T-helper 2 cell treated with Interferon-gamma antibody and Interleukin-4, amounts not matched to agents 100 ng/mL and 5 ng/mL, for 36 hours (primary cell): ENCODE measurements at regions not wholly inside any gene's neighbourhood (a gene's known extent, or its start where the extent isn't known, plus 50 kb on each side); places are given as distances from the start of the nearest gene placed in this dataset.

Experiments used
- intact Hi-C: fragments of 100-400 bp; cut with micrococcal nuclease; formaldehyde crosslinking; loops from one replicate; pipeline ENCODE4 v1.15.1; 2023

DNA sequence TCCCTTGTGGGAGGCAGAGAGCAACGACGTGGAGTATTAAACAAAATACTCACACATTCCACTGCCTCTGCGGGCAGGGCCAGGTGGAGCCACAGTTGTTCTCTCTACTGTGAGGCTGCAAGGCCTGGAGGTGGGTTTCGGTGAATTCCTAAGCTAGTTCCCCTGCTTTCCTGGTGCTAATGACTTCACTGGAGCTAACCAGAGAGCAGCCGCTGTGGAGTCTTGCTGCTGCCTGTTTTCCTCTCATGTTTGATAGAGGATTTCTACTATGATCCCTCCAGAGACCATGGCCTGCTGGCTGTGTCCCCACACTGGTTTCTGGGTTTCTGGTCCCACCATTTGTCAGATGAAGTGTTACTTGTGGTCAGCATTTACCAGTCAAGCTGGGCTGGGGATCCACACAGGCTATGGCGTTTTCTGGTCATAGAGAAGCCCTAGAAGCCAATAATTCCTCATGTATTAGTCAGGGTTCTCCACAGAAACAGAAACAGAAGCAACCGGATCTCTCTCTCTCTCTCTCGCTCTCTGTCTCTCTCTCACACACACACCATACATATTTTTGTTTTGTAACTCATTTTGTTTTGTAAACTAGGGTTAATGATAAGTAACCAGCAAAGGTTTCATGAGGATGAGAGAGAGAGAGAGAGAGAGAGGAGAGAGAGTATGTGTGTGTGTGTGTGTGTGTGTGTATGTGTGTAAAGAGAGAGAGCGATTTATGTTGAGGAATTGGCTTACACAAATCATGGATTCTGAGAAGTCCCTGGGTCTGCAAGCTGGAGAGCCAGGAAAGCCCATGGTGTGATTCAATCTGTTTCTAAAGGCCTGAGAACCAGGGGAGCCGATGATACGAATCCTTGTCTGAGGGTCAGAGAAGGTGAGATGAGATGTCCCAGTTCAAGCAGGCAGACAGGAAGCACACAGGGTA, 403.0 kb downstream of the GADD45G start:
- intact Hi-C loops: no loop called here

DNA sequence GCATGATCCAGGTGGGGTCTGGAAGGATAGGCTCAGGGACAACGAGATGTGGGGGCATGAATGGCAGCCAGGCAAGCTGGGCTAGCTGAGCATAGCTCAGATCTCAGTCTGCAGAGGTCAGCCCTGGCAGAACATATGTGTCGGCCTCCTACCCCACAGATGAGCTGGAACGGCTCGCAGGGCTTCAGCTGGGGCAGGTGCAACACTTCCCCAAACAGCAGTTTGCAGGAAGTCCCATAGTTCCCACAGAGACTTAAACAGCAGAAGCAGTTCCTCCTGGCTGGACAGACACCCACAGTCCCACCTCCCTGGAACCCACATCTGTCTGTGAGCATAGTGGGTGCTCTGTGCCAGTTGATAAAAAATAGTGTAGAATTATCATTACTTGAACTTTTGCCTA, 404.6 kb downstream of the GADD45G start:
- intact Hi-C loops: no loop called here

DNA sequence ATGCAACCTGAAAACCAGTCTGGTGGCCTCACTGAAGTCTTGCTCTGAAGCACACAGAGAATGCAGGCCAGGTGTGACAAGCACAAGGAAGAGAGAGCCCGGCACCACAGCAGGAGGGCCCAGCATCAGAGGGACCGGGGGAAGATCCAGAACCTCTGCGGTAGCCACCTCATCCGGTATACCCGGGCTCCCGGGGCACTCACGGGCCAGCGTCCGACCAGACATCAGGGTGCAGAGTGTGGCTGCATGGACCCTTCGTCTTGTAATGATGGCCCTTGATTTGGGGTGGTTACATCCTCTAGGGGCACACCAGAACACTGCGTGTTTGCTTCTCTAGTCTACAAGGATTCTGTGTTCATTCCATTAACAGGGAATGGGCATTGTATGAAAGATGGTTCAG, 406.0 kb downstream of the GADD45G start:
- intact Hi-C loops: no loop called here

DNA sequence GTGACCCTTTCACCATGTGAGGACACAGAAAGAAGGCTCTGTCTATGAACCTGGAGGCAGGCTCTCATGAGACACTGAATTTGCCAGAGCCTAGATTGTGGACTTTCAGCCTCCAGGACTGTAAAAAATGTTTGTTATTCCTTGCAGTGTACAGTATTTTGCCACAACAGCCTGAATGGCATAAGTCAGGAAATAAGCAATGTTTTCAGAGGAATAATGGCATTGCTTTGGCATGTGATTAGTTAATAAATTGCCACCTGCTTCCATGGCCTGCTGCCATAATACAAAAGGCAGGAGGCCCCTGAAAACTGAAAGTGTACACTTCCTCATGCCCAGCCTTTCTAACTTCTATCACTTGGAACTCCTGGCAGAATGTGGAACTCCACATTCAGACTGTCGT, 408.1 kb downstream of the GADD45G start:
- intact Hi-C loops: no loop called here

DNA sequence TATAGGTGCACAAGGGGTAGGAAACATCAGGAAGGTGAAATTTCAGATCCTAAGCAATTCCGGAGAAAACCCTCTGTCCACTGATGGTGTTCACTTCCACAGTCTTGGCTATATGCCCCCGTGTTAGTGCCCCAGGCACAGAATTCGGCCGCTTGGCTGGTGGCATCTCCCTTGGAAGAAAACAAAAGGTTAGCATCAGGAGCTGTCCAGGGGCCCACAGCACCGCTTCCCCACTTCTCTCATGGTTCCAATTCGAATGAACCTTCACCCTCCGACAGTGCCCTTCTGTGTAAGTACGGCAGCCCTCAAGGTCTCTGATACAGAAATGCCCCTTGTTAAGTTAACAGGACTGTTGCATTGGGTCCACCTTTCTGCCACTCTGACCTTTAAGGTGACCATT, 409.0 kb downstream of the GADD45G start:
- intact Hi-C loops: no loop called here

DNA sequence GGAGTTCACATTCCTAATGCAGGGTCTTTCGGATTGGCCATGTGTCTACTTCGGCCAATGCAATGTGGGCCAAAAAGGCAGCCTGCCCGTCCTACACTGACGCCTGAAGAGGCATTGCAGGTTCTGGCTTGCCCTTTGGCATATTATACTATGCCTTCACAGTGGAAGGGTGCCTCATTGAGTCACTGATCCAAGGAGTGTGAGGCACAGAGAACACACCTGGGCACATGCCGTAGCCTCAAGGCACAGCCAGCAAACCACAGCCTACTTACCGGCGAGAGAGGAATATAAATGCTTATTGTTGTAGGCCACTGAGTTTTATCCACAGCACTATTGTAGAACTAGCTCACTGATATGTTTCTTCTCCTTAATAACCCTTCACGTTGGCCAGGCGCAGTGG, 409.6 kb downstream of the GADD45G start:
- intact Hi-C loops: no loop called here

DNA sequence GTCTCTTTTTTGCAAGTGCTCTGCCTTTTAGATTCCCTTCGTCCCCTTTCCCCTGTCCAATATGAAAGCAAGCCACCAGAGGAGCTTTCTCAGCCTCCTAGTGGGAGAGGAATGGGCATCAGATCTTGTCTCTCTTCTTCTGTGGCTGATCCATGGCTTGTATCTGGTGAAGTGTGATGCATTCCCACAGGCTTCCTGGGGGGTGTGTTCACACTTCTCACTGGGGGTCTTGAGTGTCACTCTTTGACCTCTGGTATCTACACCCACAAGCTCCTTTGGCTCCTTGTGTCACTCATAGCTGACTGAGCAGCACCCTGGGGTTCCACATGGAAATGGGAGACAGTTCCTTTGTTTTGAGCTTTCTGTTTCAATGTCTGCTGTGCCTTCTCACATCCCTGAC, 411.5 kb downstream of the GADD45G start:
- intact Hi-C loops: no loop called here

DNA sequence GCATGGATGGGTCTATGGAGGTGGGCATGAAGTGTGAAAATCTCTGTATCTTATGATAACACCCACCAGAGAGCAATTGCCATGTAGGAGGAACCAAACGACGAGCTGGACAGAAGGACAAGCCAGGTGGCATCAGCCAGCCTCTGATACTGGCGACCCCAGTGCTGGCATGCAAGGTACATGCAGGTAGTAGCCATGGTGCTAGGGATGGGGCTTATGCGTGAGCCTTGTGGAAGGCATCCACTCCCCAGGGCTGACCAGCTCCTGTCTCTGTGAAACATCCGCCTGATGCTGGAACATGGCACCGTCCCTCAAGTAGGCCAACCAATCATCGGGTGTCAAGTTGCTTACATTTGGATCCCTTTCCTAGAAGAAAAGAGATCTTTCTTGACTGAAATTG, 412.9 kb downstream of the GADD45G start:
- intact Hi-C loops: no loop called here

DNA sequence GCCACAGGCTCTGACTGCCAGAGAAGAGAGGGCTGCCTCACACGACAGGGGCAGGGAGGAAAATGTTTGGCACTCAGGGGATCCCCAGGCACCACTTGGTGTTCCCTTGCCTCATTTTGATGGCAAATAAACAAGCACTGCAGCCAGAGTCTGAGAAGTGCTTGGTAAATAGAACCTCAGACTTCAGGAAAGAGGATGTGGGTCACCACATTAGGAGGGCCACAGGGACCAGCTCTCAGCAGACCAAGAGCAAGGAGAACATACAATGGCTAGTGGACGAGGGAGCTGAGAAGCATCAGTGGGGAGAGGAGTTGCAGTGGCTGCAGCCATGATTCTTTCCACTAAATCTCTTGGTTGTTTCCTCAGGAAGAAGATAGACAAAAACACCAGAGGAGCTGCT, 413.9 kb downstream of the GADD45G start:
- intact Hi-C loops: no loop called here

DNA sequence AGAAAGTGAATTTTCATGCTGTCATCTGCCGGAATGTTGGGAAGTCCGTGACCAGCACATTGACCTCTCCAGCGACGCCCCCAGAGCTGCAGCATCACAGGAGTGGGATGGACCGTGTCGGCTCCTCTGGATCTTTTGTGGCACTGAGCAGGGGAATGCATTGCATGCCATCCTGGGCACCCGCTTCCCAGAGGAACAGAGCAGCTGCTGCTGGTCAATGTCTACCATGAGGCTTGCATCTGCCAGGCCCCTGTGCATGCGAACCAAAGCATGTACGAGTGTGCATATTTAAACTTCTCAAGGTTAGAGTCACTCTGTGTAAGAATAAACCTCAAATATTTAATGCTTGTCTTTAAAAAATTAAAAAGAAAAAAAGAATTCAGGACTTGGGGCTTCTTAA, 414.8 kb downstream of the GADD45G start:
- intact Hi-C loops: no loop called here

DNA sequence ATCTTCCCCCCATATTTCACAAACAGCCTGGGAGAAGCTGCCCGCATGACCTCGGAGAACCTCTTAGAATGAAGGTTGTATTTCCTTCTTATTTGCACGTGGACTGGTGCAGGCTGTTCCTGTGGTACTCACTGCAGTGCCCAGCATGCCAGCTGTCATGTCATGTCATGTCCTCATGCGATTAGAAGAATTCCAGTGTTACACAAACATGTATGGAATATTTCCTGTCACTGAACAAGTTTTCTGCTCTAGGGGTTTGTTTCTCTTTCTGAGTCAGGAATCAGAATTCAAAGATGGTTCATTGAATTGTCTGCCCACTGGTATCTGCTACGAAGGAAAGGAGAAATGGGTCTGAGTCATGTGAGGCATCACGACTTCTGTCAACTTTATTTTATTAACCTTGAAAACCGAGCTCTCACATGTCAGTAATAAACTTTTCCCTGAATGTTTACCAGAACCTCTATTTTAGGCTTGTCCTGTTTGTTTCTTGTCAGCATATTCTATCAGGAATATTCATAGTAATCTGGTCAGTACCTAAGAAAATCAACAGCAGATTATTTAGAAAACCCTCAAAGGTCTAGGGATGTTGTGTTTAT, 415.6 kb downstream of the GADD45G start:
- intact Hi-C loops: no loop called here

DNA sequence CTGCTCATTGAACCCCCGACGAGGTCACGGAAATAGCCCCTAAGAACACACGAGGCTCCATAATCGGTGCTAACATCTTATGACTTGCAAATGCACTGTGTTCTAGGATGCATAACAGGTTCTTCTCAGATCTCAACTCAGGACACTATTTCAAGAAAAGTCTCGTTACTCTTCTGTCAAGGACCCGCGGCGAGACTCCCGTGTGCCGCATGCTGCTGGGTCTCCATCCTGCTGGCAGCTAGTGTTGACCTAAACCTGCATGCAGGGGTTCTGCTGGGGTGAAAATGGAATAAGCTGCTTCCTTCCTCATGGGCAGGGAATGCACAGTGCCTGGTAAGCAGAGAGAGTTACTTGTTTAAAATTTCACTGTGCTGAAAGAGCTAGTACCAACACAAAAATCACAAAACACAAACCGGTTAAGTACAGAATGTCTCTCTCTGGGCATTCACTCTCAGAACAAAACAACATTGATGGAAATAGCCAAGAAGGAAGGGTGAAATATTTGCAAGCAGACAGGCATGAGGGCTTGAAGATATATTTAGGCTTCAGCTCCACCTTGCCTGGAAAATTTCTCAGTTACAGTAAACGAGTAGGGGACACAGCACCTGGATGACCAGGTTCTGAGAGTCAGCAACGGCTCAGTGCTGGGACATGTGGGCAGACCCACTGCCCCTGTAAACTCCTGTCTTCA, 416.5 kb downstream of the GADD45G start:
- intact Hi-C loops: no loop called here

DNA sequence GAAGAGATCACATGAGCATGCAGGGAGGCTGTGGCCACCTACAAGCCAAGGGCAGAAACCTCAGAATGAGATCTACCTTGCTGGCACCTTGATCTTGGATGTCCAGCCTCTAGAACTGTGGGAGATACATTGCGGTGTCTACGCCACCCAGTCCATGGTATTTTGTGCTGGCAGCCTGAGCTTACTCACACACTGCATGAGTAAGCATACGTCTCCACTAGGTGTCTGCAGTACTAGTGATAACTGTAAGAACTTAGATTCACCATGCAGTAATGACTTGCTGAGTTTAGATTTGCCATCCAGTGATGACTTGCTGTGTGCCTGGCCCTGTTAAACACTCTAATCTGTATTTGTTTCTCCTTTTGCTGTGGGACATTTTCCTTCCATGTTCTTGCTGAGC, 417.7 kb downstream of the GADD45G start:
- intact Hi-C loops: no loop called here

DNA sequence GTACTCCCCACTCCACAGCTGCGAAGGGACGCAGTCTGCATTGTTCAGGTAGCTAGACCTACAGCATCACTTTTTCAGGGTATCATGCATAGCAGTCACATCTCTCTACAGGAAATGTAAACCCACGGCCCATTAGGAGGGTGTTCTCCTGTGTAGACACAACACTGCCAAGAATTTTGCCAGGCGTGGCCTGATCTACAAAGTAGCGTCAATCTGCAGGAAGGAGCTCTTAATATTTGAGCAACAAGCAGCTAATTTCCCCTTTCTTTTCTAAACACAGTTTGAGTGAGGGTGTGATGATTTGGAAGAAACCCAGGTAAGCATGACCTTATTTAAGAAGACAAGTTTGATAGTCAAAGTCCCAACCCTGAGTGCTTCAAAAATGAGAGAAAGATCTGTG, 419.0 kb downstream of the GADD45G start:
- intact Hi-C loops: no loop called here

DNA sequence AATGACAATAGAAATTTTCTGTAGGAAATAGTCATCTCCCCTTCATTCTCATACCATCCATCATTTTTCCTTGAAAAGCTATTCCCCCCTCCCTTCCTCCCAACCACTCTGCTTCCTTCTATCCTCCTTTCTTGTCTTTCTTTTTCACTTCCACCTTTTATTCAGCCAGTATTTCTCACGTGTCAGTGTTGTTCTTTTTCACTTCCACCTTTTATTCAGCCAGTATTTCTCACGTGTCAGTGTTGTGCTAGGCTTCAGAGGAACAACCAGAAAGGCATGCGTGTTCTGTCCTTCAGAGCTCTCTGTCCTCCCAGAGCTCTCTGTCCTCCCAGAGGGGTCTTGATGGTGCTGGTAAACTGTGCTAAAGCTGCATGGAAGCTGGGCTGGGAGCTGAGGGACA, 419.6 kb downstream of the GADD45G start:
- intact Hi-C loops: no loop called here

DNA sequence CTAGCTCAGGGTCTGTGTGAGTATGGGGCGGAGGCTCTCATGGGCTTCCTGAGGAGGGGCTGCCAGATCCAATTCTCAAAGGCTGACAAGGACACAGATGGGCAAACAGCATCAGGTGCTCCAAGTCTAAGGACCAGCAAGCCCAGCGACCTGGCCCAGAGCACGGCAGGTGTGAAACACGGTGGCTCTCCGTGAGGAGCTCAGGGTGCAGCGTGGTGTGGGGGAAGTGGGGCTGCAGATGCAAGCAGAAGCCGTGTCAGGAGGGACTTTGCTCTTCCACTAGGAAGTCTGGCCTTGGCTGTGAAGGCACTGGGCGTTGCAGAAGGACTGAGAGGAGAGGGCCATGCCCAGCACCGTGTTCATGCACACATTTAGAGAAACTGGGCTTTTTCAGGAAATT, 420.0 kb downstream of the GADD45G start:
- intact Hi-C loops: no loop called here

DNA sequence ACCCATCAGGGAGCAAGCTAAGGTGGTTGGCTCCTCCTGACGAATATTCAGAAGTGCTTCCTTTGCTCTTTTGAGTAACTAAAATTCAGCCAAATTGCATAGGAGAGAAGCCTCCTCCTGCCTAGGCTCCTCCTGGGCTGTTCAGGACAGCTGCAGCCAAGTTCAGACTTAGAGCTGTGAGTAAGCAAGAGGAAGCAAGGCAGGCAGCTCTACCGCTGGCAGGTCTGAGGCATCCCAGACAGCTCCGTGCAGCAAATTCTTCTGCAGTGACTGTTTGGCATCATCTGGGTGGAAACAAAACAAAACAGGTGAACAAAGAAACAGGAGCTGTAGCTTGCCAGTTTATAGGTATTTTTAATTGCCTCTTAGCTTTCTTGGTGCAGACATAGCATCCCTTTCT, 421.0 kb downstream of the GADD45G start:
- intact Hi-C loops: no loop called here

DNA sequence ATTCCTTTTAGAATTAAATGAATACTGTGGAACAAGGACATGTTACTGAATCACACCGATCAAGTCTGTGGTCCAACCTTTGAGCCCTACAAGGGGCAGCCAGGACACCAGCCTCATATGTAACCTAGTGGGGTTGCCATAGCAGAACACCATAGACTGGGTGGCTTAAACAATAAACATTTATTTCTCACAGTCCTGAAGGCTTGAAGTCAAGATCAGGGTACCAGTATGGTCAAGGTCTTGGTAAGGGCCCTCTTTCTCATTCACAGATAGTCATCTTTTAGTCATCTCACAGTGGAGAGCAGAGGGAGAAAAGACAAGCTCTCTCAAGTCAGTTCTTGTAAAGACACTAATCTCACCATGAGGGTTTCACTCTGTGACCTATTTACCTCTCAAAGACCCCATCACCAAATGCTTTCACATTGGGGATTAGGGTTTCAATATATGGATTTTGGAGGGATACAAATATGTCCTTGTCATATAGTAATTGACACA, 422.5 kb downstream of the GADD45G start:
- intact Hi-C loops: no loop called here

DNA sequence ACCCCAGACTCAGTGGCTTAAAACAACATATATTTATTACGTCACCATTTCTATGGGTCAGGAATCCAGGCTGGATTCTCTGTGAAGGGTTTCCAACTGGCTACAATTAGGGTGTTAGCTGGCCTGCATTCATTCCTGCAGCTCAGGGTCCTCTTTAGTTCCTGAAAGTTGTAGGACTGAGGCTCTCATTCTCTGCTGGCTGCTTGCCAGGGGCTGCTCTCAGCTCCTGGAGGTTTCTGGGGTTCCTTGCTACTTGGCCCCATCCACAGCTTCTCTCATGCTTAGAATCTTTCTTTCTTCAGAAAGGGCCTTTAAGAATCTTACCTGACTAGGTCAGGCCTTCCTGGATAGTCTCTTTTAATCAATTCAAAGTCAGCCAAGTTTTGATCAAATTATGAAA, 424.6 kb downstream of the GADD45G start:
- intact Hi-C loops: no loop called here

DNA sequence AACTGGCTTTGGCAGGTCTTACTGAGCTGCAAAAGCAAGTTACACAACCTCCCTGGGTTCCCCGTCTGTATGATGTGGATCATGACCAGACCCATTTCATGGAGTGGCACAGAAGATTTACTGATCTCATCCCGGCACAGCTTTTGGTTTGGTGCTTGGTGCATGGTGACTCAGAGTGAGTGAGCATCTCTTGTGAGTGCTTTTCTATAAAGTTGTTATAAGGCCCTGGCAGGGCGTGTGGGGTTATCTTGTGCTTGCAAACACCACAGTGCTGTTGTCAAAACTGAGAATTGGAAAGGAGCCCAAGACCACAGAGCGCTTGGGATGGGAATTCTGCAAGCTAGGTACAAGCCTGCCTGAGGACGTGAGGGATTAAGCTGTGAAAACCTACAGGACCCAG, 425.2 kb downstream of the GADD45G start:
- intact Hi-C loops: no loop called here

DNA sequence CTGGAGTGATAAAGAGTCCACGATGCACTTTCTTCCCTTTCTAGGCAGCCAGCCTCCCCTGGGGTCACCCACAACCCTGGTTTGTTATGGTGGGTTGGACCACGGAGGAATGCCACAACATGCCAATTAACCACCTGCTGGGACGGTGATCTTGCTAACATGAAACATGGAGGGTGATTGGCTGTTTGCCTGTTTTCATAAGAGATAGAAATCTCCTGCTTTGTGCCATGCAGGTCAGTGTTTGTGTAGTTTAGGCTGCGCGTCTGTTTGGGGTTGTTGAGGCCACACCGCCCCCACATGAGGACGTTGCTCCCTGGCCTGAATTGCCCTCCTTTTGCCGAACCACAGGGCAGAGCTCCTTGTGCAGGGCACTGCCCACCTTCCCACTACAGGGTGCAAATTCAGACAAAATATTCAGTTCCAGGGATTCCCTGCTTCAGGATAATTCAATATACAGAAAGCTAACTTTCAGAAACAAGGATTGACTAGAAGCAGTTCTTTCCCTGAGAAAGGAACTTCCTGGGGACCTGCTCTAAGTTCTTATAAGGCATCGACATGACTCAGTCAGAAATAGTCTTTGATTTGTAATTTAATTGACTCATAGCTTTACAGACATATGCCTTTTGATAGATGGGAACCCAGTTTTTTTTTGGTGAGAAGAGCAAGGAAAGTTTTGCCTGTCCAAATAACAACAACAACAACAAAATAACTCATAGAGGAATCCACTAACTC, 427.6 kb downstream of the GADD45G start:
- intact Hi-C loops: no loop called here
